A673 (cell line): ENCODE measurements at regions not wholly inside any gene's neighbourhood (a gene's known extent, or its start where the extent isn't known, plus 50 kb on each side); places are given as distances from the start of the nearest gene placed in this dataset.

ENCODE experiments used
- CTCF ChIP-seq: fragments of 300-800, 200-600 bp; sonication (generic); conservative IDR thresholded peaks from 2 replicates; pipeline ENCODE4 v1.5.1; 2017; ENCODE audit warnings: low read depth, mild to moderate bottlenecking, antibody characterized with exemption, low read length, moderate library complexity, mixed read lengths
- EZH2 ChIP-seq: fragments of 200-600 bp; sonication (generic); IDR thresholded peaks from 2 replicates; pipeline ENCODE4 v1.6.1; 2017; ENCODE audit warnings: borderline replicate concordance, low read depth, mild to moderate bottlenecking, mixed read lengths, antibody characterized with exemption, low read length; ENCODE audit not compliant: poor library complexity, severe bottlenecking

- TF ChIP-seq CTCF = no peak
- no peak for TF ChIP-seq EZH2
Observed at GRCh38 chr18:6566338-6566911, 151.7 kb upstream of the L3MBTL4 start.
